OCI-LY7 (cell line): ENCODE measurements at regions not wholly inside any gene's neighbourhood (a gene's known extent, or its start where the extent isn't known, plus 50 kb on each side); places are given as distances from the start of the nearest gene placed in this dataset.
"Not testable (repeated sequence)": the region's sequence is repeated elsewhere in the genome, so short reads cannot be mapped to it uniquely, and the experiment has no call there.

Experiments used
- BruUV-seq: library from RNA; stranded (reverse); fragments of 400-500 nt; replicated peaks from 2 replicates; lab custom pipeline; 2021; lab: Mats Ljungman, UMichigan
- CTCF ChIA-PET: fragments of 300-600 bp; sonication (Branson Sonifier 250); formaldehyde crosslinking; loops from one replicate; lab custom pipeline; 2022; ENCODE audit warnings: antibody characterized with exemption; ENCODE audit not compliant: unreplicated experiment; lab: Charles Lee
- POLR2A ChIA-PET: fragments of 300-600 bp; sonication (Branson Sonifier 250); formaldehyde crosslinking; loops from one replicate; lab custom pipeline; 2022; ENCODE audit warnings: antibody characterized with exemption; lab: Charles Lee
- DNase-seq: peaks from one replicate; pipeline ENCODE4 v3.0.0-alpha.2; 2015; ENCODE audit warnings: low spot score
- H2AFZ ChIP-seq: fragments of 200-600 bp; sonication (generic), shearing (Covaris generic); 2 replicates; pipeline ENCODE4 v1.6.1; 2014; ENCODE audit warnings: mild to moderate bottlenecking, antibody characterized with exemption, low read length, moderate library complexity
- H3K27ac ChIP-seq: fragments of 200-600 bp; sonication (generic); 2 replicates; pipeline ENCODE4 v1.5.1; 2014; ENCODE audit warnings: mixed run types, low read depth, mild to moderate bottlenecking, moderate library complexity, low read length, inconsistent platforms; ENCODE audit not compliant: poor library complexity, severe bottlenecking
- H3K36me3 ChIP-seq: fragments of 200-600 bp; sonication (generic); 2 replicates; pipeline ENCODE4 v1.6.1; 2014; ENCODE audit warnings: mild to moderate bottlenecking, antibody characterized with exemption, low read length, moderate library complexity, mixed read lengths; ENCODE audit not compliant: insufficient read depth
- H3K4me1 ChIP-seq: fragments of 200-600 bp; sonication (generic); 2 replicates; pipeline ENCODE4 v1.5.1; 2014; ENCODE audit warnings: mild to moderate bottlenecking, low read length; ENCODE audit not compliant: insufficient read depth, poor library complexity, severe bottlenecking
- H3K4me2 ChIP-seq: fragments of 200-600 bp; sonication (generic); 2 replicates; pipeline ENCODE4 v1.6.1; 2014; ENCODE audit warnings: mild to moderate bottlenecking, low read length
- H3K4me3 ChIP-seq: fragments of 200-600 bp; sonication (generic); 2 replicates; pipeline ENCODE4 v1.5.1; 2014; ENCODE audit warnings: mild to moderate bottlenecking, low read depth, low read length; ENCODE audit not compliant: poor library complexity, severe bottlenecking
- H3K79me2 ChIP-seq: fragments of 200-600 bp; sonication (generic); 2 replicates; pipeline ENCODE4 v1.6.1; 2016; ENCODE audit warnings: low read depth, mild to moderate bottlenecking, low read length, moderate library complexity, mixed read lengths; ENCODE audit not compliant: insufficient read depth
- H3K9me2 ChIP-seq: fragments of 200-600 bp; sonication (generic); 2 replicates; pipeline ENCODE4 v1.6.1; 2016; ENCODE audit warnings: mild to moderate bottlenecking, low read length, mixed read lengths; ENCODE audit not compliant: insufficient read depth
- H3K9me3 ChIP-seq: fragments of 200-600 bp; sonication (generic); 2 replicates; pipeline ENCODE4 v1.6.1; 2014; ENCODE audit warnings: mild to moderate bottlenecking, mixed run types, low read length, mixed read lengths
- H4K20me1 ChIP-seq: fragments of 200-600 bp; sonication (generic); 2 replicates; pipeline ENCODE4 v1.6.1; 2014; ENCODE audit warnings: mild to moderate bottlenecking, antibody characterized with exemption, low read length, moderate library complexity, mixed read lengths; ENCODE audit not compliant: insufficient read depth
- CTCF ChIP-seq: fragments of 200-600 bp; sonication (generic); conservative IDR thresholded peaks from 2 replicates; pipeline ENCODE4 v1.5.1; 2014; ENCODE audit warnings: mild to moderate bottlenecking, antibody characterized with exemption, low read length, moderate library complexity, mixed read lengths
- EZH2phosphoT487 ChIP-seq: fragments of 200-600 bp; sonication (generic); IDR thresholded peaks from 2 replicates; pipeline ENCODE4 v1.6.1; 2018; ENCODE audit warnings: low read depth, borderline replicate concordance, mild to moderate bottlenecking, mixed run types, antibody characterized with exemption, low read length, moderate library complexity, mixed read lengths
- intact Hi-C: fragments of 100-400 bp; cut with micrococcal nuclease; formaldehyde crosslinking; loops from one replicate; pipeline ENCODE4 v1.10.0; 2022; ENCODE audit not compliant: unreplicated experiment

GRCh38 chr2:17133052-17133671 lies 385.1 kb downstream of the RAD51AP2 start:
- no peak for TF ChIP-seq EZH2phosphoT487
- TF ChIP-seq CTCF = no peak
- Histone ChIP-seq H3K79me2 (no peaks in the 10 kb centered on the region), H3K9me3 (no peaks in the 10 kb centered on the region), H3K9me2 (no peaks in the 10 kb centered on the region), H3K27ac (no peak overlapping the region), H3K4me1 (no peaks in the 10 kb centered on the region), H4K20me1 (no peaks in the 10 kb centered on the region), H3K36me3 (no peaks in the 10 kb centered on the region), H2AFZ (no peak overlapping the region), H3K4me3 (no peak overlapping the region), H3K4me2 (no peak overlapping the region)
- BruUV-seq = no TSS peak
- POLR2A ChIA-PET = interaction anchor here (2.4 kb wide), 1 partner anchor 9 kb away, joined by 5 read pairs; no protein-coding TSS in a partner anchor
- intact Hi-C loops = no loop called here
- DNase-seq = no peak
- CTCF ChIA-PET = no interaction called here

DNA sequence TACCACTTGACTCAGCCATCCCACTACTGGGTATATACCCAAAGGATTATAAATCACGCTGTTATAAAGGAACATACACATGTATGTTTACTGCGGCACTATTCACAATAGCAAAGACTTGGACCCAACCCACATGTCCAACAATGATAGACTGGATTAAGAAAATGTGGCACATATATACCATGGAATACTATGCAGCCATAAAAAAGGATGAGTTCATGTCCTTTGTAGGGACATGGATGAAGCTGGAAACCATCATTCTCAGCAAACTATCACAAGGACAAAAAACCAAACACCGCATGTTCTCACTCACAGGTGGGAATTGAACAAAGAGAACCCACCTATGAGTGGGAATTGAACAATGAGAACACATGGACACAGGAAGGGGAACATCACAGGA lies 387.6 kb downstream of the RAD51AP2 start:
- DNase-seq, intact Hi-C loops, H3K79me2 ChIP-seq, CTCF ChIA-PET, H4K20me1 ChIP-seq, H2AFZ ChIP-seq, H3K27ac ChIP-seq, BruUV-seq, H3K4me1 ChIP-seq, H3K9me3 ChIP-seq, POLR2A ChIA-PET, H3K9me2 ChIP-seq, H3K4me3 ChIP-seq, H3K4me2 ChIP-seq, H3K36me3 ChIP-seq: not testable (repeated sequence)

- no peak overlapping the region for H2AFZ ChIP-seq
- H3K9me2 ChIP-seq = no peaks in the 10 kb centered on the region
- peaks cover 21% of the 10 kb centered on the region for H3K4me1 ChIP-seq
- no peaks in the 10 kb centered on the region for H4K20me1 ChIP-seq
- no peak overlapping the region for H3K4me2 ChIP-seq
- no peak for DNase-seq
- TF ChIP-seq CTCF (no peak), EZH2phosphoT487 (no peak)
- no peaks in the 10 kb centered on the region for H3K36me3 ChIP-seq
- no peak overlapping the region for H3K4me3 ChIP-seq
- H3K9me3 ChIP-seq = no peaks in the 10 kb centered on the region
- ChIA-PET POLR2A (interaction anchor here (1.1 to 1.4 kb wide), 3 partner anchors 31 to 73 kb away, joined by 3 to 5 read pairs (median 3); no protein-coding TSS in a partner anchor), CTCF (no interaction called here)
- no TSS peak for BruUV-seq
- intact Hi-C loops = loop anchor here (1.0 kb wide), 1 partner anchor 45 kb away; no protein-coding TSS in a partner anchor
- H3K79me2 ChIP-seq = no peaks in the 10 kb centered on the region
- H3K27ac ChIP-seq = no peak overlapping the region
Observed at GRCh38 chr2:17125989-17126620, 392.1 kb downstream of the RAD51AP2 start.
